ENCODE measurements at regions not wholly inside any gene's neighbourhood (a gene's known extent, or its start where the extent isn't known, plus 50 kb on each side); places are given as distances from the start of the nearest gene placed in this dataset.

DNA sequence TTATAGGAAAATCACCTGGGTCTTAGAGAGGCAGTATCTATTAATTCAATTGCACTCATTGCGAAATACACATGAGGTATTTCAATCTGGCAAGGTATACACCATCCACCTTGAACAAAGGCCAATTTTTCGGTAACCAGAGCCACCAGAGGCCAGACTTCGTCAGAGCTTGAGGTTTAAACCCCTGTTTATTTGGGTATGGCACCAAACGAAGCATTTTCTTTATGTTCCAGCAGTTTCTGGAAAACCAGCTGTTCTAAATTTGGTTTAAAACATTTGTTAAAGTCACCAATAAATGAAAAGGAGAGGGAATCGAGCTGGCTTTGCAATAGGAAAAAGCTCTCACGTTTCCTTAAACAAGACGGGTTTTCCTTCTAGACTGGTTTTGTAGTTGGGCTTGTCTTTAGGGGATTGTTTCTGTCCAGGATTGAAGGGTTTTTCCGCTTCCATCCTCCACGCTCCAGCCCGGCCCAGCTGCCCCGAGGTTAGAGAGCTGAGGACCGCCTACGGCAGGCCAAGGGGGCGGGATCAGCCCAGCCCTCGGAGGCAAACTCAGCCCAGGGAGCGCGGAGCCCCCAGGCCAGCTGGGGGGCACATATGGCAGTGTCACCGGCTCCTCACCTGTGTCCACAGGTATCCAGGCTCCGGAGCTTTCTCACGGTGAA is 539.4 kb upstream of the MGMT start:
- H3K36me3 ChIP-seq (ENCODE audit: control insufficient read depth in 2 of 2, insufficient read depth in 2 of 2, low read length in 1 of 2): no peaks in the 10 kb centered on the region
- H3K27me3 ChIP-seq (ENCODE audit: control insufficient read depth in 2 of 2, insufficient read depth in 1 of 2, low read length in 1 of 2): peaks cover 0 to 2% of the 10 kb centered on the region in 2 donors
- no peak for DNase-seq (ENCODE audit: low read depth in 6 of 9, low spot score in 9 of 9)
- H3K4me1 ChIP-seq (ENCODE audit: control insufficient read depth in 2 of 2, insufficient read depth in 2 of 2, low read length in 2 of 2): no peaks in the 10 kb centered on the region
- no peak overlapping the region for H3K4me3 ChIP-seq (ENCODE audit: low read length in 2 of 2)
- no peaks in the 10 kb centered on the region for H3K9me3 ChIP-seq (ENCODE audit: control insufficient read depth in 2 of 2, insufficient read depth in 1 of 2, low read length in 1 of 2)
- H3K27ac ChIP-seq (ENCODE audit: low read depth in 1 of 2, low read length in 1 of 2): peak overlapping the region; percentile 56 to 69
- WGBS: 72% methylated on average over 20 of the region's 20 CpGs

DNA sequence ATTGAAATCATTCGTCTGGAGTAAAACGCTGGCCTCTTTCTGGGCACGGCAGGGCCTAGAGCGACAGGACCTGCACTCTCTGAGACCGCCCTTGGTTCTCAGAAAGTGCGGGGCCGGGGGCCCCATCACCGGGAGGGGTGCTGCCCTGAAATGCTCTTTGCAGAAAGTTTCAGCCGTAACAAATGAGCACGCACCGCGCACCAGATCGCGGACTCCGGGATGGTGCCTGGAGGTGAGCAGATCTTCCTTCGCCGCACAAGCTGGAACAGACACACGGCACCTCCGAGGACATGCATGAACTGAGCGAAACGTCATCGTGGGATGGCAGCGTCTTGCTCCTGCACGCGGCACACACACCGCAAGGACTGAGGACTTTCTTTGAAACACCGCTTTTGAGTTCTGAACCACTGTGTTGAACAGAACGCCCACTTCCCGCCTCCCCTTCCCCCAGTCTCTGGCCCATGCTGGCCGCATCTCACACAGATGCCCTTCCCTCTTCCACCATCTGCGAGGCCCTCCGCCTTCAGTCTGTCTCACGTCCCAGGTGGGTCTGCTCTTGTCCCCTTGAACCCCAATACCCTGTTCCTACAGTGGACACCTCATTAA is 538.7 kb upstream of the MGMT start:
- H3K4me3 ChIP-seq (ENCODE audit: low read length in 2 of 2): no peak overlapping the region
- no peaks in the 10 kb centered on the region for H3K9me3 ChIP-seq (ENCODE audit: control insufficient read depth in 2 of 2, insufficient read depth in 1 of 2, low read length in 1 of 2)
- no peak for DNase-seq (ENCODE audit: low read depth in 6 of 9, low spot score in 9 of 9)
- WGBS: 90% methylated on average over 33 of the region's 33 CpGs
- H3K27me3 ChIP-seq (ENCODE audit: control insufficient read depth in 2 of 2, insufficient read depth in 1 of 2, low read length in 1 of 2): peaks cover 0 to 2% of the 10 kb centered on the region in 2 donors
- H3K27ac ChIP-seq (ENCODE audit: low read depth in 1 of 2, low read length in 1 of 2): peak overlapping the region in 1 of 2 donors; percentile 56
- no peaks in the 10 kb centered on the region for H3K4me1 ChIP-seq (ENCODE audit: control insufficient read depth in 2 of 2, insufficient read depth in 2 of 2, low read length in 2 of 2)
- H3K36me3 ChIP-seq (ENCODE audit: control insufficient read depth in 2 of 2, insufficient read depth in 2 of 2, low read length in 1 of 2): no peaks in the 10 kb centered on the region

- Histone ChIP-seq H3K9me3 (ENCODE audit: control insufficient read depth in 2 of 2, insufficient read depth in 1 of 2, low read length in 1 of 2) (no peaks in the 10 kb centered on the region), H3K27ac (ENCODE audit: low read depth in 1 of 2, low read length in 1 of 2) (no peak overlapping the region), H3K4me3 (ENCODE audit: low read length in 2 of 2) (no peak overlapping the region), H3K4me1 (ENCODE audit: control insufficient read depth in 2 of 2, insufficient read depth in 2 of 2, low read length in 2 of 2) (peaks cover 0 to 4% of the 10 kb centered on the region in 2 donors), H3K36me3 (ENCODE audit: control insufficient read depth in 2 of 2, insufficient read depth in 2 of 2, low read length in 1 of 2) (no peaks in the 10 kb centered on the region), H3K27me3 (ENCODE audit: control insufficient read depth in 2 of 2, insufficient read depth in 1 of 2, low read length in 1 of 2) (peaks cover 0 to 2% of the 10 kb centered on the region in 2 donors)
- no peak for DNase-seq (ENCODE audit: low read depth in 6 of 9, low spot score in 9 of 9)
- 80% methylated on average over 8 of the region's 8 CpGs for WGBS
Observed at GRCh38 chr10:128929131-128929530, 537.9 kb upstream of the MGMT start.

GRCh38 chr10:128929767-128930166 is 537.3 kb upstream of the MGMT start:
- Histone ChIP-seq H3K4me3 (ENCODE audit: low read length in 2 of 2) (no peak overlapping the region), H3K27ac (ENCODE audit: low read depth in 1 of 2, low read length in 1 of 2) (no peak overlapping the region), H3K36me3 (ENCODE audit: control insufficient read depth in 2 of 2, insufficient read depth in 2 of 2, low read length in 1 of 2) (no peaks in the 10 kb centered on the region), H3K27me3 (ENCODE audit: control insufficient read depth in 2 of 2, insufficient read depth in 1 of 2, low read length in 1 of 2) (peaks cover 0 to 2% of the 10 kb centered on the region in 2 donors), H3K4me1 (ENCODE audit: control insufficient read depth in 2 of 2, insufficient read depth in 2 of 2, low read length in 2 of 2) (peaks cover 0 to 4% of the 10 kb centered on the region in 2 donors), H3K9me3 (ENCODE audit: control insufficient read depth in 2 of 2, insufficient read depth in 1 of 2, low read length in 1 of 2) (no peaks in the 10 kb centered on the region)
- DNase-seq (ENCODE audit: low read depth in 6 of 9, low spot score in 9 of 9): no peak
- WGBS: 57% methylated on average over 2 of the region's 2 CpGs

GRCh38 chr10:128930515-128930914 is 536.5 kb upstream of the MGMT start:
- Histone ChIP-seq H3K36me3 (ENCODE audit: control insufficient read depth in 2 of 2, insufficient read depth in 2 of 2, low read length in 1 of 2) (no peaks in the 10 kb centered on the region), H3K4me1 (ENCODE audit: control insufficient read depth in 2 of 2, insufficient read depth in 2 of 2, low read length in 2 of 2) (peaks cover 0 to 4% of the 10 kb centered on the region in 2 donors), H3K4me3 (ENCODE audit: low read length in 2 of 2) (no peak overlapping the region), H3K9me3 (ENCODE audit: control insufficient read depth in 2 of 2, insufficient read depth in 1 of 2, low read length in 1 of 2) (no peaks in the 10 kb centered on the region), H3K27me3 (ENCODE audit: control insufficient read depth in 2 of 2, insufficient read depth in 1 of 2, low read length in 1 of 2) (peaks cover 0 to 2% of the 10 kb centered on the region in 2 donors), H3K27ac (ENCODE audit: low read depth in 1 of 2, low read length in 1 of 2) (no peak overlapping the region)
- no peak for DNase-seq (ENCODE audit: low read depth in 6 of 9, low spot score in 9 of 9)
- WGBS: 81% methylated on average over 6 of the region's 6 CpGs

DNA sequence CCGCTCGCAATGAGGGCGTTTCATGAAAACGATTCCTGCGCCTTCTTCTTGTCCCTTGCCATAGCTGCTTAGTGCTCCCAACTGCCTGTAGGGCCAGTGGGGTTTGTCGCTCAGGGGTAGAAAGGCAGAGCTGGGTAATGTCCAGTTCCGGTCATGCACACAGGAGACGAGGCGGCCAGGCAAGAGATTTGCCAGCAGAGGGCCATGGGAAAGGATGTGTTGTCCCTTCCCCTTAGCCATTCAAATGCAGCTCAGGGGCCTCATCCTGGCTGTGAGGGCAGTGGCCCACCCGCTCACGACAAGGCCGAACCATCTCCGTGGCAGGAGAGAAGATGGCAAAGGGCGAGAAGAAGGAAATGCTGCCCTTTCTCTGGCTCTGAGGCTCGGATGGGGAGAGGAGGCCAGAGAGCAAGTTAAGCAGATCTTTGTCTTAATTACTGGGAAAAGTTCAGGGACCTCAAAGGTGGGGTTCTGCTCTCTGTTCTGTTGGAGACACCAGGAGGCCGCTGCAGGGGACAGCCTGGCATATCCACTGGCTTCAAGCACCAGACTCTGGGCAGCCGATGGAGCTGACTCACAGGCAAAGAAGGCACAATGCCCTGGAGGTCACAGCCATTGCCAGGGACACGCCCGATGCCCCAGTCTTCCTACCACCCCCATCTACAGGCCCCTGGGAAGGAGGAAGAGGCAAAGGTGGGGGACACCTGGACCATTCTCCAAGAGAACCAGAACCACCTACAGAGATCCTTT is 534.8 kb upstream of the MGMT start:
- WGBS: 95% methylated on average over 19 of the region's 19 CpGs

DNA sequence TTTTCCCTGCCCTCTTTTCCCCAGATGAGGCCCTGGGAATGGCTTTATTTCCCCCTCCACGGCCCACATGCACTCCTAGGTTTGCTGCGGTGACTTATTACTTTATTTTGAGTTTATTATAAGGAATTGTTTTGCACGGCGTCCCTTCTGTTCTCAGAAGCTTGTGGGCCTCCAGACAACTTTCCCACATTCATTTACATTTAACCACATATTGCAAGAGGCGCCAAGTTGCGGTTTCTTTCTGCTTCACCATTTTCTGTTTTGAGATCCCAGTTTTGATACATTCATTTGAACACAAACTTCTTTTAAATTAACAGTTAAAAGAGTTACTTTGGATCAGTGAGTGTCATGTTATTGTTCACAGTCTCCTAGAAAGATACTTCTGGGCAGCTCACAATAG is 532.5 kb upstream of the MGMT start:
- WGBS: 85% methylated on average over 6 of the region's 6 CpGs
- Histone ChIP-seq H3K9me3 (ENCODE audit: control insufficient read depth in 2 of 2, insufficient read depth in 1 of 2, low read length in 1 of 2) (no peaks in the 10 kb centered on the region), H3K27me3 (ENCODE audit: control insufficient read depth in 2 of 2, insufficient read depth in 1 of 2, low read length in 1 of 2) (no peaks in the 10 kb centered on the region), H3K4me3 (ENCODE audit: low read length in 2 of 2) (no peak overlapping the region), H3K36me3 (ENCODE audit: control insufficient read depth in 2 of 2, insufficient read depth in 2 of 2, low read length in 1 of 2) (no peaks in the 10 kb centered on the region), H3K27ac (ENCODE audit: low read depth in 1 of 2, low read length in 1 of 2) (no peak overlapping the region), H3K4me1 (ENCODE audit: control insufficient read depth in 2 of 2, insufficient read depth in 2 of 2, low read length in 2 of 2) (peaks cover 0 to 4% of the 10 kb centered on the region in 2 donors)
- peak in 1 of 9 donors; percentile 11 for DNase-seq (ENCODE audit: low read depth in 6 of 9, low spot score in 9 of 9)

More for the DNA sequence above, 534.8 kb upstream of the MGMT start:
- Histone ChIP-seq H3K4me1 (ENCODE audit: control insufficient read depth in 2 of 2, insufficient read depth in 2 of 2, low read length in 2 of 2) (peaks cover 0 to 4% of the 10 kb centered on the region in 2 donors), H3K36me3 (ENCODE audit: control insufficient read depth in 2 of 2, insufficient read depth in 2 of 2, low read length in 1 of 2) (no peaks in the 10 kb centered on the region), H3K27ac (ENCODE audit: low read depth in 1 of 2, low read length in 1 of 2) (no peak overlapping the region), H3K4me3 (ENCODE audit: low read length in 2 of 2) (no peak overlapping the region), H3K27me3 (ENCODE audit: control insufficient read depth in 2 of 2, insufficient read depth in 1 of 2, low read length in 1 of 2) (peaks cover 0 to 2% of the 10 kb centered on the region in 2 donors), H3K9me3 (ENCODE audit: control insufficient read depth in 2 of 2, insufficient read depth in 1 of 2, low read length in 1 of 2) (no peaks in the 10 kb centered on the region)
- no peak for DNase-seq (ENCODE audit: low read depth in 6 of 9, low spot score in 9 of 9)

DNA sequence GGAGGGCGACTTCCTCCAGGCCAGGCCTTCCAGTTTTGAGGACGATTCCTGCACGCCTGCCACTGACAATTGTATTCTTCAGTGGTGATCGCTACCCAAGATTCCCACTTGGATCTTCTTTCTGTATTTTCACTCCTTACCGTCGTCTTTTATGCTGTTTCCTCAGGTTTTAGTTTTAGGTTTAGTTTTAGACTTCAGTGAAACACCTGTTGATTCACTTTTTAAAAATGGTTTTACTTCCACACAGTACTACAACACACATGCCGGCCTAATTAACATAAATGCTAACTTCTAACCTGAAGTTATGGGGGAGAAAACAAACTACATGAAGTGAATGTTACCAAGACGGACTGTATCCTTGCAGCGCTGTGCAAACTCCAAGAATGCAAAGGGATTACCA is 530.6 kb upstream of the MGMT start:
- no peaks in the 10 kb centered on the region for H3K27me3 ChIP-seq (ENCODE audit: control insufficient read depth in 2 of 2, insufficient read depth in 1 of 2, low read length in 1 of 2)
- H3K4me1 ChIP-seq (ENCODE audit: control insufficient read depth in 2 of 2, insufficient read depth in 2 of 2, low read length in 2 of 2): peaks cover 0 to 4% of the 10 kb centered on the region in 2 donors
- H3K9me3 ChIP-seq (ENCODE audit: control insufficient read depth in 2 of 2, insufficient read depth in 1 of 2, low read length in 1 of 2): no peaks in the 10 kb centered on the region
- 97% methylated on average over 9 of the region's 9 CpGs for whole genome bisulfite sequencing
- no peaks in the 10 kb centered on the region for H3K36me3 ChIP-seq (ENCODE audit: control insufficient read depth in 2 of 2, insufficient read depth in 2 of 2, low read length in 1 of 2)
- DNase-seq (ENCODE audit: low read depth in 6 of 9, low spot score in 9 of 9): no peak
- no peak overlapping the region for H3K4me3 ChIP-seq (ENCODE audit: low read length in 2 of 2)
- no peak overlapping the region for H3K27ac ChIP-seq (ENCODE audit: low read depth in 1 of 2, low read length in 1 of 2)

- peaks cover 0 to 4% of the 10 kb centered on the region in 2 donors for H3K4me1 ChIP-seq (ENCODE audit: control insufficient read depth in 2 of 2, insufficient read depth in 2 of 2, low read length in 2 of 2)
- no peaks in the 10 kb centered on the region for H3K9me3 ChIP-seq (ENCODE audit: control insufficient read depth in 2 of 2, insufficient read depth in 1 of 2, low read length in 1 of 2)
- no peak overlapping the region for H3K4me3 ChIP-seq (ENCODE audit: low read length in 2 of 2)
- H3K36me3 ChIP-seq (ENCODE audit: control insufficient read depth in 2 of 2, insufficient read depth in 2 of 2, low read length in 1 of 2): no peaks in the 10 kb centered on the region
- no peak overlapping the region for H3K27ac ChIP-seq (ENCODE audit: low read depth in 1 of 2, low read length in 1 of 2)
- WGBS: 89% methylated on average over 3 of the region's 3 CpGs
- no peak for DNase-seq (ENCODE audit: low read depth in 6 of 9, low spot score in 9 of 9)
- H3K27me3 ChIP-seq (ENCODE audit: control insufficient read depth in 2 of 2, insufficient read depth in 1 of 2, low read length in 1 of 2): no peaks in the 10 kb centered on the region
Observed at GRCh38 chr10:128938558-128938957, 528.5 kb upstream of the MGMT start.

All from thymus (tissue), 11 donors.